CMK (cell line): ENCODE measurements at regions not wholly inside any gene's neighbourhood (a gene's known extent, or its start where the extent isn't known, plus 50 kb on each side); places are given as distances from the start of the nearest gene placed in this dataset.
"Not testable (repeated sequence)": the region's sequence is repeated elsewhere in the genome, so short reads cannot be mapped to it uniquely, and the experiment has no call there.

Experiments
- DNase-seq: peaks from one replicate; pipeline ENCODE4 v3.0.0-alpha.2; 2010; ENCODE audit warnings: low read depth

DNA sequence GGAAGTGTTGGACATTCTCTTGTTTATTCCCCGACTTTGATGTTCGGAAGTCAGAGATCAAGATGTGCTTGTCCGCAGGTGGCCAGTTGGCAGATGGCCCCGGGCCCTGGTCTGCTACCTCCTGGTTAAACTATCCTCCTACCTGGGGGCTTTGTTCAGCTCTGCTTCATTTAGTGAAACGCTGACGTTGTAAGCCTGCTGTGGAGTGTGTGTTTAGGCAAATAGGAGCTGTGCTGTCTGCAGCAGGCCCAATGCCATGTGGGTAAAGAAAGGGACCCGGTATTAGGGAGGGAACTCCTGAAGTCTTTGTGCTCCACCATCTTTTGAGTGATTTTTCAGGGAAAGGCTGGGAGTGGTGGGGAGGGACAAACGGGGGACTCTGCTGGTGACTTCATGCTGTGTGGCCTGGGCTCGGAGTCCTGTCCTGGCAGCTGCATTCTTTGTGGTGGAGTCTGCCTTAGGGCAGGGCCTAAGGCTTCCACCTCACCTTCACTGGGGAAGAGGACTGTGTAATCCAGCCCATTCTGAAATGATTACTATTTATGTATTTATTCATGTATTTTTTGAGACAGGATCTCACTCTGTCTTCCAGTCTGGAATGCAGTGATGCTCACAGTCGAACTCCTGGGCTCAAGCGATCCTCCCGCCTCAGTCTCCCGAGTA is 171.1 kb upstream of the KLF6 start:
- DNase-seq: no peak

DNA sequence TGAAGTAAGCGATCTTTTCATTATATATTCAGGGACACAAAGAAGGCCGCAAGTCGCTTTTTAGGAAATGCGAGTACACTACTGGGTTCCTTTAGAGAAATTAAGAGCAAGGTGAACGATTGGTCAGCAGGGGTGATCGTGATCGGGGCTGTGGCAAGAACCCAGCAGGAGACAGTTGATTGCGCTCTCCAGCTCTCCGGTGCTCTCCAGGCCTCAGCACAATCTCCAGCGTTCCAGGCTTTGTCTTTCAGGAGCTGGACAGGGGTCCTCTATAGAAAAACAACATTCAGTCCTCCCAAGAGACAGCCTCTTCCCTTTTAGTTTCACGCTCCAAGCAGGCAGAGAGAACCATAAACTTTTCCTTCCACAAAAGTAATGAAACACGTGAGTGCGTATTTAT is 170.5 kb upstream of the KLF6 start:
- DNase-seq: no peak

DNA sequence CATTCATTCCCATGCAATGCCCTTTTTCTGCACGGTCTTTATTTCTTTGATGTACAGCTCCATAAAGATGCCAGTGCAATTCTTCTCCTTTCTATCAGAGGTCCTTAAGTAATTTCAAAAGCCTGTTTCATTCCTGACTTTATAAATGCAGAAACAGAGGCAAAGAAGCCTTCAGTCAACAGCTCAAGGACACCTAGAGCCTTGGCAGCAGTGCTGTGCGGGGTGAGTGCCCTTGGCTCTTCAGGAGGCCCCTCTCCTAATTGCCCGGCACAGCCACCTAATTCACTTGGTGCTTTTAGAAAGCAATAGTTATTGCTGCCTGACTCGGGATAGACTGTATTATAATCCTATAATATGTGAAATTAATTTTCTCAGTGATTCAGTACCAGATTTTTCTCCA is 169.6 kb upstream of the KLF6 start:
- DNase-seq: no peak

DNA sequence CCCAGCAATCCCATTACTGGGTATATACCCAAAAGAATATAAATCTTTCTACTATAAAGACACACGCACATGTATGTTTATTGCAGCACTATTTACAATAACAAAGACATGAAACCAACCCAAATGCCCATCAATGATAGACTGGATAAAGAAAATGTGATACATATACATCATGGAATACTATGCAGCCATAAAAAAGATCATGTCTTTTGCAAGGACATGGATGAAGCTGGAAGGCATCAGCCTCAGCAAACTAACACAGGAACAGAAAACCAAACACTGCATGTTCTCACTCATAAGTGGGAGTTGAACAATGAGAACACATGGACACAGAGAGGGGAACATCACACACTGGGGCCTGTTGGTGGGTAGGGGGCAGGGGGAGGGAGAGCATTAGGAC is 169.0 kb upstream of the KLF6 start:
- not testable (repeated sequence) for DNase-seq

DNA sequence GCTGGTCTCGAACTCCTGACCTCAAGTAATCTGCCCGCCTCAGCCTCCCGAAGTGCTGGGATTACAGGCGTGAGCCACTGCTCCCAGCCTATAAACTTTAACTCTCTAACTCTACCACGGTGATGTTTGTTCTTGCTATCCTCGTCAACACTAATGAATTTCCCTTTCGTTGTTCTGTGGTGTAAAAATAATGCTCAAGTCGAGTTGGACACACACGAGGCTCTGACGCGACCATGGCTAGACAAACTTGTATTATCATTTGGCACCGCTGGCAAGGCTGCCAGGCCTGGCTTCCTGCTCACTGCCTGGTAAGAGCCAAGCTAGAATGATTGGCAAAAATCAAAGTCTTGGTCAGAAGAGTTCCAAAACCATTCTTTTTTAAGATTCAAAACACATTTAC is 167.0 kb upstream of the KLF6 start:
- DNase-seq: no peak

DNA sequence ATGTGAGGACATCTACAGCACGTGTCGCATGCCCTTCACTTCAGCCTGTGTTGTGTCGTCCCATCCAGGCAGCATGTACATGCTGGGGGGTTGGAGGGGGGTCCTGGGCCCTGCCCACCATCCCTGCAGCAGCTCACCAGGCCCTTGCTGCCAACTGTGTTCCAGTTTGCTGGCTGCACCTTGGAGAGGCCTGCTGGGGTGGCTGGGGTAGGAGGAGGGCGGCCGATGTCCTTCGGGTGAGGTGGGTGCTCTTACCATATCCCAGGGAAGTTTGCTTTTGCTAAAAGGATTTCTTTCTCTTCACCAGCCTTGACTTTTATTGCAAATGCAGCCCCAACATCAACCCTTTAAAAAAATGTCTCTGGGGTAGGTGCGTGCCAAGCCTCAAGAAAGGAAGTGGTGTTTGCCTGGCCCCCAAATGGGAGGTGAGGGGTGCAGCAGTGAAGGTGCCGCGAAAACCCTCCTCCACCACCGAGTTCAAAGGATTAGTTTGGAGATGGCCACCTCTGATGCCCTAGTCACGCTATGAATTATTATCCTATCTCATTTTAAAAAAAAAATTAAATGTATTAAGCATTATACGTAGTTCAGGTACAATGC is 165.8 kb upstream of the KLF6 start:
- DNase-seq: no peak

DNA sequence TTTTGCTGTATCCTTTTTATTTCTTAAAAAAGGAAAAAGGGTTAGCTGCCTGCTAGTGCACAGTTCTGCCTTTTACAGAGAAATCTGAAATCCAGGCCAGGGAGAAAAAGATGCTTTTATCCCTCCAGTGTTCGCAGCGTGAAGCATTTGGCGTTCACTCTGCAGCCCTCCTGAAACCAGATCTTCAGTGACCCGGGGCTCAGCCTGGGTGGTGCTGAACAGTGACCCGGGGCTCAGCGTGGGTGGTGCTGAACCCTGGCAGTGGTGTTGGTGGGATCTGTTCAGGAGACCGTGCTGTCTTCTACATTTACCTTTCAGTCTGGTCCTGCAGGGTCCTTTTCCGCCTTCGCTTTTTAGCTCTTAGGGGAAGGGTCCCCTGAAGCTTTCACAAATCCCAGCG is 164.7 kb upstream of the KLF6 start:
- DNase-seq: no peak

DNA sequence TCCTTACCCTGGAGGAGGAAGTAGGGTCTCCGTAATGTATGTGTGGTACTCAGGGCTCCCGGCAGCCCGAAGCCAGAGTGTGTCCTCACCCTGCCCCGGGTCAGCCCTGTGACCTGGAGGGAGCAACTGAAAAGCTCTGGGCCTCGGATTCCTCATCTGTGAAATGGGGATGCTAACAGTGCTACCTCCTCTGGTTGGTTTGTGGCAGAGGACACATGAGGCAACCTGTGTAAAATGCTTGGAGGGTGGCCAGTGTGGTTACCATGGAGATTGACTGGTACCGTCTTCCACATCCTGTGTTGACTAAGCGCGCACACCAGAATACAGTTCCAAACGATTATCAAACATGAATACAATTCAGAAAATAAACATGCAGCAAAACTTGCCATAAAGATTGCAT is 163.8 kb upstream of the KLF6 start:
- DNase-seq: no peak

DNA sequence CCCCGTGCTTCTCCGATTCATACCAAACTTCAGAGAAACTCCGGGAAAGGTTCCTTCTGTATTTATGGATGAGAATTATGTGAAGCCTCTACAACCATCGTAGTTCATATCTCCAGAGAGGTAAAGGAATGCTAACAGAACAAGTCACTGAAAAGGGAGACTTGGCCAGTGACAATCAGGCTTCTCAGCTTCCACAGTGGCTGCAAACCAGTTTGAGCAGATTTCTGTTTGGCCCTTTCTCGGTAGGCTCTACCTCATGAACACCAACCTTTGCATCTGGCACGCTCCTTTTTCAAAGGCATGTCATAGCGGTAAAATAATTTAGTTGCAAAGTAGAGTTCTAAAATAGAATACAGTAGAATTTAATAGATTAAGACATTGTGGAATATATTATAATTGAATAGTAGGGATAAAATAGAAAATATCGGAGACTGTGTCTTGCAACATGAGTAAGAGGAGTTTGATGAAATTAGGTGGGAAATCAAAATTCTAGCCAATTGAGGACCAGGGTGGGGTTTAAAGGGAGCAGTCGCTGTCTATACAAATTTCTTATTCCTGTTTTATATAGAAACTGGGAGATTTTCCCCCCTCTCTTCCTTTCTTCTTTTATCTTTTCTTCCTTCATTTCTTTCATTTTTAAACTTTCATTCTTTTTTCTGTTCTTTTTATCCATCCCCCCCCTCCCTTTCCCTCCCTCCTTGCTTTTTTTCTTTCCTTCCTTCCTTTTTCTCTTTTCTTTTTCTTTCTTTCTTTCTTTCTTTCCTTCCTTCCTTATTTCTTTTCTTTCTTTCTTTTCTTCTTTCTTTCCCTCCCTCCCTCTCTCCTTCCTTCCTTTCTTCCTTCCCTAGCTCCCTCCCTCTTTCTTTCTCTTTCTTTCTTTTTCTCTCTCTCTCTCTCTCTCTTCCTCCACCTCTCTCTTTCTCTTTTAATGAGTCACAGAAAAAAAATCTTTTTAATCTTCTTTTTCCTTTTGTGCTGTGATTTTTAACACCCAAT is 161.5 kb upstream of the KLF6 start:
- DNase-seq: no peak

DNA sequence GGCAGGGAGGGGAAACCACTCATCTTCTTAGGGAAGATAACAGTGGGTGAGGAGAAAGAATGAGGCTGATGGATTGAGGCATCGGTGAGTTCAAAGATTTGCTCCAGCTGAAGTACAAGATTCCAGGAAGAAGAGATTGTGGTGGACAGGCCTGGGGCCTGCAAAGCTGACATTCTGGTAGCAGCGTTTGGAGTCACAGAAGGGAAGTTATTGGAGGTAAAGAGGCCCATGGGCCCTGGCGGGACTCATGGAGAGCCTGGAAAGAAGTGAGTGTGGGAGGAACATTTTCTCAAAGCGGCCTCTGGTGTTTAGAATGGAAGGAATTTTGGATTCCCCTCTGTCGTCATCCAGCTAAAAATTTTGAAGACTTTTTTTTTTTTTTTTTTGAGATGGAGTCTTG is 160.0 kb upstream of the KLF6 start:
- DNase-seq: no peak

DNA sequence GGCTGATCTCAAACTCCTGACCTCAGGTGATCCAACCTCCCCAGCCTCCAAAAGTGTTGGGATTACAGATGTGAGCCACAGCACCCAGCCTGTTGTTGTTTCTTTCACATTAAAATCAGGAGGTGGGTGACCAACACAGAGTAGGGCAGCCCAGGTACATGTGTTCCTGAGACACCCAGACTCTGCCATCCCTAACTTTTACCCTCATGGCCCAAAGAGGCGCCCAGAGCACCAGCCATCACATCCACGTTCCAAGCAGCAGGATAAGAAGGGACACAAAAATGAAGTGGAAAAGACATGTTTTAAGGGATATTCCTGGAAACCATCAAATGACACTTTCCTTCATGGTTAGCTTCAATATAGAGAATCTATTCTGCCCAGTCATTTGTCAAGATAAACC is 159.6 kb upstream of the KLF6 start:
- no peak for DNase-seq

DNA sequence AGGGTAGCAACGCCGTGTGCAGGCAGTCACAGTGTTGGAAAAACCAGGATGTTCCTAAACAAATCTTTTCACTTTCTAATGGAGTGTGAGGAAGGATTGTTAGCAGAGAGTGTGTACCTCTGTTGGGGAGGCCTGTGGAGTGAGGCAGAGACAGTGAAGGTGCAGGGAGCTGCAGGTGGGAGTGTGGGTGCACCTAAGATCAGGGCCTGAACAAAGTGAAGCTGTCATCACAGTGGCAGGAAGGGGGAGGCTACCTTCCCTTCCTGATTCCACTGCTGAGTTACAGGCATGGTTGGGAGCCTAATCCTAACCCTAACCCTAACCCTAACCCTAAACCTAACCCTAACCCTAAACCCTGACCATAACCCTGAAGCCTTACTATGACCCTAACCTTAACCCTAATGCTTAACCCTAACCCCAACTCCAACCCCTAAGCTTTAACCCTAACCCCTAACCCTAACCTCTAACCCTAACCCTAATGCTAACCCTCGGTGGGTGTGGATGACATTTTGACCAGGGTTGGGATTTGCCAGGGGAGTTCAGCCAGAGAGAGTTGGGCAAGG is 158.8 kb upstream of the KLF6 start:
- DNase-seq: no peak

DNA sequence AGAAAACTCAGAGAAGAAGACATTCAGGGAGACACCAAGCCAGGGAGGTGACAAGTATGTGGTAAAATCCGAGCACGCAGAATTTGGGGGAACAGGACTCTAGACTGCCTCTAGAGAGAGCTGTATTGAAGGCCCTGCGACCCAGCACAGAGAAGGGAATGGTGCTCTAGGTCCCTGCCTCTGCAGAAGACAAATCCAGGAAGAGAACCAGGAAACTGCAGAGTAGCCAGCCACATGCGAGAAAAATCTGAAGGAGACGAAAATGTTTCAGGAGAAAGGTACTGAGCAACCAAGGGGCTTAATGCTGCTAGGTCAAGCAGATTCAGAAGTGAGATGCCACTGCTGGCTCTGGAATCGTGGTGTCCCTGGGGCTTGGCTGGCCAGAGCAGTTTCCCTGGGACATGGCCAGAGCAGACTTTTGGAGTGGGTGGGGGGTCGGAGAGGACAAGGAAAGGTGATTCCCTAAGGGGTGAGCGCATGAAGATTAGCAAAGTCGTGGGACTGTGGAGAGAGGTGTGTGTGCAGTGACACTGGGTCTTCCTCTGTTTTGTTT is 158.0 kb upstream of the KLF6 start:
- no peak for DNase-seq

DNA sequence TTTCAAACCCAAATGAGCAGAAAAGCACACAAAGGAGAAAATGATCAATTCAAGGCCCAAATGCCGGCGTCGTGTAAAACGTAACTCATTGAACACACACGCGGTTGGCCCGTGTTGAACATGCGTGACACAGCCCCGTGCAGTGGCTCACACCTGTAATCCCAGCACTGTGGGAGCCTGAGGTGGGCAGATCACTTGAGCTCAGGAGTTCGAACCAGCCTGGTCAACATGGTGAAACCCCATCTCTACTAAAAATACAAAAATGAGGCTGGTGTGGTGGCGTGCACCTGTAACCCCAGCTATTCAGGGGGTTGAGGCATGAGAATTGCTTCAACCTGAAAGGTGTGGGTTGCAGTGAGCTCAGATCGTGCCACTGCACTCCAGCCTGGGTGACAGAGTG is 156.7 kb upstream of the KLF6 start:
- no peak for DNase-seq

DNA sequence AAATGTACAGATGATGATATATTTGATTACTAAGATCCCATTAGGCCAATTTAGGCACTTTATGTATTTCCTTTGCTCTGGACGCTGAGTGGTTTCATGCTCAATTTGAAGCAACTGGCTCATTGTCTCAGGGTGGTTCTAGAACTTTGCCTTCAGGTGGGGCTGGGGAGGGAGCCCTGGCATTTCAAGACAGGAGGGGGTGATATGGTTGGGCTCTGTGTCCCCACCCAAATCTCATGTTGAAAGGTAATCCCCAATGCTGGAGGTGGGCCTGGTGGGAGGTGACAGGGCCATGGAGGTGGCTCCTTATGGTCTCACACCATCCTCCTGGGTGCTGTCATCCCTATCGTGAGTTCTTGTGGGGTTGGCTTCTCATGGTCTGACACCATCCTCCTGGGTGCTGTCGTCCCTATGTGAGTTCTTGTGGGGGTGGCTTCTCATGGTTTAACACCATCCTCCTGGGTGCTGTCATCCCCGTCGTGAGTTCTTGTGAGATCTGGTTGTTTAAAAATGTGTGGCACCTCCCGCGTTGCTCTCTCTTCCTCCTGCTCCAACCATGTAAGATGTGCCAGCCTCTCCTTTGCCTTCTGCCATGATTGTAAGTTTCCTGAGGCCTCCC is 151.5 kb upstream of the KLF6 start:
- no peak for DNase-seq

DNA sequence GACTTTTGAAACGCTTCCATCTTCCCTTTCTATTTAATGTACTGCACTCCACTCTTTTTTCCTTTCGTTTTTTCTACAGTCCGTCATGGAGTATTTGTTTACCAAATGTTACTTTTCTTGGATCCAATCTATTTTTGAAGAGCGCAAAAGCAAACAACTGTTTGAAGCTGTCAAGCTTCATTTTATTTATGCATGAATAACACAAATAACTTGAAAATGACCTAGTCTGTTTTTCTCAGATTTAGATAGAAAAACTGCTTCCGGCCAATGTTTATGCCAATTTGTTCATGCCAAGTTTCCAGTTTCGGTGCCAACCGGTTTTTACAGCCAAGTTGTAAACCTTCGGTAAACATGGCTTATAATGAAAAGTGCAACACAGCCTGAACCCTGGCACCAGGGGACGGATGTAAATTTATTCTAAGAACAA is 150.9 kb upstream of the KLF6 start:
- DNase-seq: no peak

DNA sequence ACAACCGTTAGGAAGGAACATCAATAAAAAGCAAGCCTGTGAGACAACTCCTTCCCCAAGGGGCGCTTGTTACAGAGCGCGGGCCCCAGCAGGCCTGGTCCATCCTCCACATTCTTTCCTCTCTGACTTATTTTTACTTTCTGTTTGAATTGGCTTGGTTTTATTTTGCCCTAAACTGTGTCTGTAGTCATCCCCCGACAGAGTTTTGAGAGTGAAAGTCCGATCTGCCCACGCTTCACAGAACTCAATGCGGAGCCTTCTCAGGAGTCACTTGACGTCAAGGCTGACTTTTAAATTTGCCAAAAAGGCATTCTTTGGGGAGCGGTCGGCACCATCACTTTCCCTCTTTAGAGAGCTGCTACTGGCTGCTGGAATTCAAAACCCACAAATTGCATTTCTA is 150.1 kb upstream of the KLF6 start:
- no peak for DNase-seq

DNA sequence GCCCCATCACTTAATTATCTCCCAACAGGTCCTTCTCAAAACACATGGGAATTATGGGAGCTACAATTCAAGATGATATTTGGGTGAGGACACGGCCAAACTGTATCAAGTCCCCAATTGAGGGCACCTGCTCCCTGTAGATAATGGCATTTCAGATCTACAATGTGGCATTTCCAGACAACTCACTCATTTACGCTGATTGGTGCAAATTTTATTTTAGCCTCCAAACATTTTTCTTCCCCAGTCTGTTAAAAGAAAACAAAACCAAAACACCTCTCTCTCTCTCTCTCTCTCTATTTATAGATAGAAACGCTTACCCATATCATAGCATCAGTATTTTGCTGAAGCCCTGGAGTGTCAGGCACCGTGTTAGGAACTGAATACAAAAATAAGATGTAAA is 148.7 kb upstream of the KLF6 start:
- no peak for DNase-seq

DNA sequence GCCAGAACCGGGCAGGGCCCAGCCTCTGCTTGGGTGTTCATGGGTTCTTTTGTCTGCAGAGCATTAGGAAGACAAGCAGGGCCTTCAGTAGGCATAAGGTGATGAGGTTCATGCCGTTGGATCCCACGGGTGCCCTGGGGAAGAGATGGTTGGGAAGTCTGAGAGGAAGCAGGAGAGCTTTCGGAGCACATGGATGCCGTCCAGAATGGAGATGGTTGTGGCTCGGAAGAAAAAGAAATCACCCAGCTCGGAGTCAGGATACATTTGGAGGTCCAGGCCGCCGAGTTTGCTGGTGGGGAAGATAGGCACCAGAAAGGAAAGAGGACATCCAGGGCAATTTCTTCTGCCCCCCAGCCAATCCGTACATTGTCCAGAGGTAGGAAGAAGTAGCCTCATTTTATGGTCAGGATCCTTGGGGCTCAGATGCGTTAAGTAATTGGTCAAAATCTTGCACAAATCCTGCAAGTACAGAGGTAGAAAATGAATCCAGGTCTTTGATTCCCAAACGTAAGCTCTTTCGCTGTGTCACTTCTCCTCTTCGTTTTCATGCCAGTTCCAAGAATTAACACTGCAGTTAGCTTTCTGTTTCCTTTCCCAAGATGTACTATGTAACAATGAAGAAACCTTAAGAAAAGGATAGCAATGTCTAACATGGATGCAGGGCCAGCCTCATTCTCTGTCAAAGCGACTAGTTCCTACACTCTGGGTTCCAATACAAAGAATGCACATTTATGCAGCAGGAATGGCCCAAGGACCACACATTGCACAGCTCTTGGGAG is 147.8 kb upstream of the KLF6 start:
- DNase-seq: no peak

DNA sequence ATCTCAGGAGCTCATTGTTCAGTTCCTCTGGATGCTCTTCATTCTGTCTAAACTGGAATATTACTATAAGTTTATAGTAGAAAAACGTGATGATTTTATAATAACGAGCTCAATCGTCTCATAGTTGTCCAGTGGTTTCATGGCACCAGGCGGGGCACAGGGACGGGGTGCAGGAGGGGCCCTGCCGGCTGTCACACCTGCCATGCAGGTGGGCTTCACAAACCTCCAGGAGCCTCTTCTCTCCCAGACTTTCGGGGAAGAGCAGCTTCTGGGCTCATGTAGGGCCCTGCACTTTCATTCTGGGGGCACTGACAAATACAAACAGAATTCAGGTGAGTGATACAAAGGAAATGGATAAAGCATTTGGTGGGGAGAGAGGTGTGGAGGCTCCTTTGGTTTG is 146.9 kb upstream of the KLF6 start:
- no peak for DNase-seq

DNA sequence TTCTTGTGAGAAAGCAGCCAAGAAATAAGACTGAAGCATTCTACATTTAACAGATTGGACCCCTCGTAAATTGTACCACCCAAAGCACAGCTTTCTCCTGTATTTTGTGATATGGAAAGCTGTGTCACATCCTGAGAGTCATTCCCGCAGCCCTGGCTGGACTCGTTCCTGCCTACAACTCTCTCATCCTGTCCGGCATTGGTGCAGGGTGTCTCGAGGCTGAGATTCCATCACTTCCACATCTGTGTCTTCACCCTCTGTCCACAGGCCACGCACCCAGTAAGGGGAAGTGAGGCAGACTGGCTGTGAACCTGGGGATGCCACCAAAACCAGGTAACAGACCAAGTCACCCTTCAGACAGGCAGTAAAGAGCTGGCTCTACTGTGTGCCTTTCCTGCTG is 146.2 kb upstream of the KLF6 start:
- DNase-seq: no peak
